ENCODE measurements at regions not wholly inside any gene's neighbourhood (a gene's known extent, or its start where the extent isn't known, plus 50 kb on each side); places are given as distances from the start of the nearest gene placed in this dataset.
"Not testable (repeated sequence)": the region's sequence is repeated elsewhere in the genome, so short reads cannot be mapped to it uniquely, and the experiment has no call there.

DNA sequence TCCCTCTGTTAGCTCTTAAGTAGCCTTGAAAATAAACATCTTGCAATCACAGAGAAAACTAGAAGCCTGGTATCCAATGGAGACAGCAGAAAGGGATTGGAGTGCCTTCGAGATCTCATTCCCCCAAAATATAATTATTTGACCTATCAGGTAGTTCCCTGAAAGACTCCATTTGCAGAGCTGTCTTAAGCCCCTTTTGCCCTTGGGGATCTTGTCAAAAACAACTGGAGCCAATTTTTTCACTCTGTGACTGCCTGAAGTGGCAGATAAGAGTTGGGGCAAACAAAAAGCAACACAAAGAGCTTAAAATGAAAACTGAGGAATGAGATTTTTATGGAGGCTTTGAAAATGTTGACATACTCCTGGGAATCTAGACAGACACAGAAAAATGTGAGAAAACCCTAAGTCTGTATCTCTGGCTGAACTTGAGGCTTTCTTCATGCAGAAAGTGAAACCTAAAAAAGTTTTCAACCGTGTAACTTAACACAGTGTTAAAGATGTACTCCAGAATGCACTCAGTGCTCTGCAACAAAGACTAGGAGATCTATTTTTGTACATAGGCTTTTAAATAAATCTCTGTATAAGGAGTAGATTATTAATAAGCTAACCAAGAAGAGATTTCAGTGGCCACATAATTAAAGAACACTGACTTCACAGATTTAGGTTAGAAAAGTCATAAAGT, 971.1 kb upstream of the MAN1A1 start:
- no peak for DNase-seq

DNA sequence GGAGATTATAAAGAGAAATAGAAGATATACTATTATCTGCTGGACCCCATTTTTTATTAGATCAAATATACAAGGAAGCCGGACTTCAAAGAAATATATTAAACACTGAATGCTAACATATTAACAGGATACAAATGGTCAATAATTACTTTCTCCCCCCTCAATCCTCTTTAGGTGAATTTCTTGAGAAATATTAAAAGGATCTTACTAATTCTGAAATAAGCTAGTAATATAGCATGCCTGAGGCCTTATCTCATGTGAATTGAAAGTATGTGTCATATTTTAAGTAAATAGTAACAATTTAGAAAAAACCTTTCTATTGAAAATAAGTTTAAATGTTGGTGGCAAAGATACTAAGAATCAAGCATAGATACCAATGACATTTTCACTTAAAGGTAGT, 954.7 kb upstream of the MAN1A1 start:
- DNase-seq = no peak

DNA sequence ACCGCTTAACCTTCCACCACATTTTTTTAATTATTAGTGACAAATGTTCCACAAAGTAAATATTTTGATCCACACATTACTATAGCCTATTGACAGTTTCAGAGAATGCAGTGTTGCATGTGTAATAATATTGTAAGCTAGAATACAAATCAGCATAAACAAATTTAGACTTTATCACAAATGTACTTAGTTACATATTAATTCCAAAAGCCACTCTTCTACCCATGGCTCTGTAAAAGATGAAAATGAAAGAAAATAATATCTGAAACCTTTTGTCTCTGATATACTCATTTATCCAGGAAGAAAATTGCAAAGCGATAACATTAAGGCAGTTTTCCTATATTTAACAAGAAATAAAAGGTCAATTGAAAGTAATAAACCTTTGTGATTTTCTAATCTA, 954.0 kb upstream of the MAN1A1 start:
- DNase-seq = no peak

DNA sequence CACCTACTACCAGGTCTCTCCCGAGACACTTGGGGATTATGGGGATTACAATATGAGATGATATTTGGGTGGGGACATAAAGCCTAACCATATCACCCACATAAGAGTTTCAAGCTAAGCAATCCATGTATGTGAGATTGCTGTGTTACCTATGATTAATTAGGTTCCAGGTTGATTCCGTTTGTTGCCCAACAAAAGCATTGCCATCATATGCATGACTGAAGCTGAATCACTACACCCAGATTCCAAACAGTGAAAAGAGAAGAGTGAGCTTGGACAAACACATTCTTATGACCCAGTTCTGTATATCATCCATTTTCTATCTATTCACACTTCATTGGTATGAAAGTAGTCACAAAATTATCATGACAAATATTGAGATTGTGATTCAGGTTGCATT, 952.5 kb upstream of the MAN1A1 start:
- DNase-seq = no peak

DNA sequence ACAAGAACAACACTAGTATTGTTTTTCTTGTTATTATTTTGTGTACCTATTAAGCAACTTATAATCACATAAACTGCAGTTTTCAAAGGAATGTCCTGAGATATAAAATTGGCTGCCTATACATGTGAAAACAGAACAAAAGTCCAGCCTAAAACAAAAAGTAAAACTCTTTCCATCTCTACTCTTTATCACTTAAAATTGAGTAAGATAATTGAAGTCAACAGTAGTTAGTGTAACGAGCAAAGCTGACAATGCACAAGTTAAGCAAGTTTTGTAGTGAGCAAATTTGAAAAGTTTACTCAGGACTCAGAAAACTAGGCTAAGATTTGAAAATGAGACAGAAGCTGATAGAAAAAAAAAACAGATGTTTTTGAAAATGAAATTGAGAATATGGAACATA, 941.4 kb upstream of the MAN1A1 start:
- DNase-seq = no peak

DNA sequence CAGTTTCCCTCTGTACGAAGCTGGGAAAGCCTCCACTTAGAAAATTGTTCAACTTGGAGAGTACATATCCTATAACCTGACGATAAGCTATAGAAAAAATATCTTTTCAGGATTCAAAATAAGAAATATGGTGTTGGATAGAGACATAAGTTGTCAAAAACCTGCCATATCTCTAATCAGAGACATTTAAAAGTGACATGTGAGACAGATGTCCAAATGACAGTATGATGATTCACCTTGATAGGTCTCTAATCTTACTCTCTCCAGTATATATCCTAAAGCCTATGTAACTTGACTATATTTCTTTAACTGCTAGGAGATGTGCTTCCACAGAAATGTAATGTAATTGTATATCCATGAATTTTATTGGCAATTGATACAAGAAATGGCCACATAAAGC, 932.4 kb upstream of the MAN1A1 start:
- no peak for DNase-seq

DNA sequence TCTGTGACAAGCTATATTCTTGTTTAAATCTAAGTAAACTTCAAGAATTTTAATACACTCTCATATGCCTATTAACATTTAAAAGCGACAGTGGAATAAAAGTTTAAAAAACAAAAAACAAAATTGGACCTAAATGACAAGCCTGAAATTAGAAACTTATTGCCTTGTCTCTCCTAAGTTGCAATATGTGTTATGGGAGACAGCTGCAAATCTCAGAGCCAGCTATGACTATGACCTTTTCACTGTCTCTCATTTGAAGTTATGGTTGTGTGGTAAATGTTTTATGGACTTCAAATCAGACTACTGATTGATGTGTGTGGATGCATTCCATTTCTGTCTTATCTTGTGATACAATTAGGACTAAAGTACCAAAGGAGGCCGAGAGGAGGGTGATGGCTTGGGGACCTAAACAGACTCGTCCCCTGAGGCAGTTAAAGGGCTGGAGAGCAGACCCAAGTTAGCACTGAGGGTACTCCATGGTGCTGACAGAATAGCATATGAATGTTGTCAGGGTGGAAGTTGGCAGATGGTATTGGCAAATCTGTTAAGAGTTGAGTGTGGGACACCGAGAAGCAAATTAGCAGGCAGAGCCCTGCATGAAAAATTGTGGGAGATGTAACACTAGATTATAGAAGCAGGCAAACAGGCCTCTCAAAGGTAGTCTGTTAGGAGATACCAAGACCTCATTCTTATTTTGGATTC, 930.1 kb upstream of the MAN1A1 start:
- DNase-seq = no peak

DNA sequence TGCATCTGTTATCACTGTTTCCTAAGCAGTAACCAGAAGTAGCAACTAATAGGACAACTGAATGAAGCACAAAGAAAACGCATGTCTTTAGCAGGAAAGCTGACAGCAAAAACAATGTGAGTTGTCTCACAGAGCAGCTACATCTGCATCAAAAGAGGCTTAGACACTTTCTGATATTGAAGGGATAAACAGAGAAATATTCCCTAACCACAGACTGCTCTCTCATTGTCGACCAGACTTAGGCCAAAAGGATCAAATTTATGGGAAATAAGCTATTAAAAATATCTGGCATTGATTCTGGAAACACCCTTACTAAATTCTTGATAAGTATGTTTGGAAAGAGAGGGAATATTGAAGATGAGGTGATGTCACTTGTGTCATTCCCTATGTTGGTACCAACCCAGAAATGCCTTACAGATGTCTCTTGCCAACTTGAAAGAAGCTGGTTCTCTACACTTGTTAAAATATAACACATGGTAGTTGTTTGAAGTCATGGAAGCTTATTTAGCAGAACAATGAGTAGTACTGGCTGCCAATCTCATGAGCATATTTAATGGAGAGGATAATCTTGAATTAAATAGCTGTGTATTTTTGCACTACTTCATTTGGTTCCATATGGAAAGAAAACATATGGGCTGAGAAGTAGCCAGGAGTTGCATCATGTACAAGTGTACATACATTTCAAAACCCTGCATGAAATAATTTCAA, 929.3 kb upstream of the MAN1A1 start:
- DNase-seq = no peak

DNA sequence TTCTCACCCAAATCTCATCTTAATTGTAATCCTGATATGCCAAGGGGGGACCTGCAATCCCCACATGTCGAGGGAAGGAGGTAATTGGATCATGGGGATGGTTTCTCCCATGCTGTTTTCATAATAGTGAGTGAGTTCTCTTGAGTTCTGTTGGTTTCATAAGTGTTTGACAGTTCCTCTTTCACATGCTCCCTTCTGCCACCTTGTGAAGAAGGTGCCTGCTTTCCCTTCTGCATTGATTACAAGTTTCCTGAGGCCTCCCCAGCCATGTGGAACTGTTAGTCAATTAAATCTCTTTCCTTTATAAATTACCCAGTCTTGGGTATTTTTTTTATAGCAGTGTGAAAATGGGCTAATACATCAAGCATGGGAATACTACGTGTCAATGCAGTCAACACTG, 925.0 kb upstream of the MAN1A1 start:
- no peak for DNase-seq

DNA sequence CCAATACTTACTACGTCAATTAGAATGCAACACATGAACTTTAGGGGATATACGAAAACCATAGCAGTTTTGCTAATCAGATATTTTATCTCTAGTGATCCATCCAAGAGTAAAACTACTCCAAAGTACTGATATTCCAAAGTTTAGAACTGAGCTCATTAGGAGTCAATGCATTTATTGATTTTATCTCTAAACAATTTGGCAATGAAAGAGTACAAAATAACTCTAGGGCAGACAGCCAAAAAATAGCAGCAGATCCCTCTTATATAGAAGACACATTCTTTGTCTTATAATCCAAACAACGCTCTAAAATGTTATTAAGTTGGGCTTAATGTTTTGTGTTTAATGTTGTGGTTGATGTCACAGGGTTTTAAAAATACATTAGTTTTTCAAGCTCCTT, 923.9 kb upstream of the MAN1A1 start:
- no peak for DNase-seq

DNA sequence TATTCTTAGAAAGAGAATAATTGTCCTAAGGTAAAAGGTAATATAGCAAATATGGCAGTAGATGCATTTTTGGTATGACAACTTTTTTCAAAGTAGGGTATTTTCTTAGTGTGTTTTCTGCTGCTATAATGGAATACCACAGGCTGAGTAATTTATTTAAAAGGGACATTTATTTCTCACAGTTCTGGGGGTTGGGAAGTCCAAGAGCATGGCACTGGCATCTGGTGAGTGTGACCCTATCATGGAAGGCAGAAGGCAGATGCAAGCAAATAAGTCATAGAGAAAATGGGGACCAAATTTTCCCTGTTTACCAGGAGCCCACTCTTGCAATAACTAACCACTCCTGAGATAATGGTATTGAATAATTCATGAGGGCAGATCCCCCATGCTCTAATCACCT, 922.5 kb upstream of the MAN1A1 start:
- no peak for DNase-seq

DNA sequence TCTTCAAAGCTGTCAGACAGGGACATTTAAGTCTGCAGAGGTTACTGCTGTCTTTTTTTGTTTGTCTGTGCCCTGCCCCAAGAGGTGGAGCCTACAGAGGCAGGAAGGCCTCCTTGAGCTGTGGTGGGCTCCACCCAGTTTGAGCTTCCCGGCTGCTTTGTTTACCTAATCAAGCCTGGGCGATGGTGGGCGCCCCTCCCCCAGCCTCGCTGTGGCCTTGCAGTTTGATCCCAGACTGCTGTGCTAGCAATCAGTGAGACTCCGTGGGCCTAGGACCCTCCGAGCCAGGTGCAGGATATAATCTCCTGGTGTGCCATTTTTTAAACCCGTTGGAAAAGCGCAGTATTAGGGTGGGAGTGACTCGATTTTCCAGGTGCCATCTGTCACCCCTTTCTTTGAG, 918.7 kb upstream of the MAN1A1 start:
- DNase-seq = not testable (repeated sequence)

DNA sequence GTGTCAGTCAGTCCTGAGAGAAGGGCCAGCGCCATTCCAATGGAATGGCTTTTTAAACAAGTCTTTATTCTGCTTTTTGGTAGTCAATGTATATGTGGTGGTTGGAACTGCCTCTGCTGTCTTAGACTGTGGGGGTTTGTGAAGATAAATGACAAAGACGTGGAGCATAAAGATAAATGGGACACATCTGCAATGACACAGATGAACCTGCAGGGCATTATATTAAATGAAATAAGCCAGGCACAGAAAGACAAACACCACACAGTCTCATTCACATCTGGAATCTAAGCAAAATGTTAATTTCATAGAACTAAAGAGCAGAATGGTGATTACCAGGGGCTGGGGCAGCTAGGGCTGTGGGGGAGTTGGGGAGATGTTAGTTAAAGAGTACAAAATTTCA, 912.8 kb upstream of the MAN1A1 start:
- no peak for DNase-seq

DNA sequence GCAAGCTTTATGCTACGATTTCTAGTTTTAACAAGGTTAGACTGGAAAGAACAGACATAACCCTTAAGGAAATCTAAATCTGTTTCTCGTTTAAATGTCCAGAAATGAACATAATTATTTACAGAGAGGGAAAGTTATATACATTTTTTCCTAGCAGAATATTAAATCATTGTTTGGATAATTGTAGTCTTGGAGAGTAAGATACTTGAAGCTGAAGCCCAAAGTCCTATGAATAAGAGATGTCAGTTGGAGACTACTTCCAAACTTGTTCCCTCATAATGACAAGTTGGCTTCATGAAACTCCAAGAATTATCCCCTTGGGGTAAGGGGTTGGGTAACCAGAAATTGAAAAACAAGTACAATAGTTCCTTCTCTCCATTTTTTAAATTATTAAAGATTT, 911.1 kb upstream of the MAN1A1 start:
- DNase-seq = no peak

DNA sequence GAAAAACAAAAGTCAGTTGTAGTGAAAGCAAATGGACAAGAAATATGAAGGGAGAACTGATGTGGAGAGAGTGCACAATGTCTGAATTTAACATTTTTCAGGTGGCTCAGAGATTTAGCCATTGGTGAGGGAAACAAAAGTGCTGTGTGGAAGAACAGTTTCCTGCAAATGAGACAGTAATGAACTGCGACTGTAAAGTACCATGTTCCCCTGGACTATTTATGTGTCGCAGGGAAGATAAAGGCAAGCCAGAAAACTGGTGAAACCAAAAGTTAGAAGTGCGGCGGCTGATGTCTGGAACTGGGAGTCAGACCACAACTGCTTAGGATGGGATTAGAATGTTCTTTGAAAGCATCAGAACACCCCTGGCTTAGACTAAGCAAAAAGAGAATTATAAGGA, 905.1 kb upstream of the MAN1A1 start:
- no peak for DNase-seq

DNA sequence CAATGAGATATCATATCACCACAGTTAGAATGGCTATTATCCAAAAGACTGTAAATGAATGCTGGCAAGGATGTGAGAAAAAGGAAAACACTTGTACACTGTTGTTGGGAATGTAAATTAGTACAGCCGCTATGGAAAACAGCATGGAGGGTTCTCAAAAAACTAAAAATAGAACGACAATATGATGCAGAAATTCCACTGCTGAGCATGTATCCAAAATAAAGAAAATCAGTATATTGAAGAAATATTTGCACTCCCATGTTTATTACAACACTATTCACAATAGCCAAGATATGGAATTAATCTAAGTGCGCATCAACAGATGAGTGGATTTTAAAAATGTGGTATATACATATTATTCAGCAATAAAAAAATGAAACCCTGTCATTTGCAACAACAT, 898.9 kb upstream of the MAN1A1 start:
- DNase-seq = no peak

DNA sequence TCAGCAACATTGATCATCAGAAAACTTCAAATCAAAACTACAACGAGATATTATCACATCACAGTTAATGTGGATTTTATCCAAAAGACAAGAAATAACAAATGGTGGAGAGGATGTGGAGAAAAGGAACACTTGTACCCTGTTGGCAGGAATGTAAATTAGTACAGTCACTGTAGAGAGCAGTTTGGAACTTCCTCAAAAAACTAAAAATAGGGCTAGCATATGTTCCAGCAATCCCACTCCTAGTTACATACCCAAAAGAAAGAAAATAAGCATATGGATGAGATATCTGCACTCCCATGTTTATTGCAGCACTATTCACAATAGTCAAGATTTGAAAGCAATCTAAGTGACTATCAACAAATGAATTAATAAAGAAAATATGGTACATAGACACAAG, 887.7 kb upstream of the MAN1A1 start:
- DNase-seq = no peak

DNA sequence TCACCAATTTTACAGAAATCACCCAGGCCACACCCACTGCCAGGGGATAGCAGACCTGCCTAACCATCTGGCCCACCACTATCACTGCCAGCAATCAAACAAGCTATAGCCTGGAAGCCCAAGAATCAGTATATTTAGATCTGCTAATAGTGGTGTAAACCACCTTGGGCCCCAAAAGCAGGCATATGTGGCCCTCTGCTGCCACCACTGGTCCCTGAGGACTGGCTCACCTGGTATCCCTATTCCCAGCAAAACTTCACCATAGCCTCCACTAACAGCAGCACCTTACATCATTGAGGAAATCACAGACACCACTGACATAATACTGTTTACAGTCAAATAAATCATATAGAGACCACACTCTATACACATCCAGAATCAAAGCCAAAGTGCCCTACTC, 880.4 kb upstream of the MAN1A1 start:
- no peak for DNase-seq

DNA sequence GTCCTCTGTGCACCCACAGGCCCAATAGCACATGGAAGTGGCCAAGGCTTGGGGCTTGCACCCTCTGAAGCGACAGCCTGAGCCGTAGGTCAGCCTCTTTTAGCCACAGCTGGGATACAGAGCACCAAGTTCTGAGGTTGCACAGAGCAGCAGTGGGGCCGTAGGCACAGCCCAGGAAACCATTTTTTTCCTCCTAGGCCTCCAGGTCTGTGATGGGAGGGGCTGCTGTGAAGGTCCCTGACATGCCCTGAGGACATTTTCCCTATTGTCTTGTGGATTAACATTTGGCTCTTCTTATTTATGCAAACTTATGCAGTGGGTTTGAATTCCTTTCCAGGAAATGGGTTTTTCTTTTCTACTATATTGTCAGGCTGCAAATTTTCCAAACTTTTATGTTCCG, 878.7 kb upstream of the MAN1A1 start:
- no peak for DNase-seq

DNA sequence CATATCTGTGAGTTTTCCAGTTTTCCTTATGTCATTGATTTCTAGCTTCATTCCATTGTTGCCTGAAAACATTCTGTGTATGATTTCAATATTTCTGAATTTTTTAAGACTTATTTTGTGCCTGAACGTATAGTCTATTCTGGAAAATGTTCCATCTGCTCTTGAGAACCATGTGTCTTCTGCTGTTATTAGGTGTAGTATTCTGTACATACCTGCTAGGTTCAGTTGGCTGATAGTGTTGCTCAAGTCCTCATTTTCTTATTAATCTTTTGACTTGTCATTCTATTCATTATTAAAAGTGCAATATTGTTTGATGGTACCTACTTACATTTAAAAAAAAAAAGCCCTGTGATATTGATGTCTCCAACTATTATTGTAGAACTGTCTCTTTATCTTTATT, 869.8 kb upstream of the MAN1A1 start:
- no peak for DNase-seq

DNA sequence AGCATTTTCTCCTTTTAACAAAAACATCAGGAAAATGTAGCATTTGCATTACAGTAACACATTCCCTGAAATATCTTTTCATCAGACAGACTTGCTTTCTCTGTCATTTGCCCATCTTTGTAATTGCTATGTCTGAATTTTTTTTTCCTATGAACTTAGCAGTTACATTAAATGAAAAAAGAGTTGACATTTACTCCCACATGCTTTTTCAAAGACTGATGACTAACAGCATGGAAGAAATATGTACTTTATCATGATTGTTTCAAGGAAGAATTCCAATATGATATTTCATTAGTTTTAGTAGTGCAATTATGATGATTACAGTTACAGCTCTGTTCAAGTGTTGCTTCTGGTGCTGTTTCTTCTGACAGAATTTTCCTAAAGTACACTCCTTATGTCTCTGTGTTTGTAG, 864.5 kb upstream of the MAN1A1 start:
- no peak for DNase-seq

DNA sequence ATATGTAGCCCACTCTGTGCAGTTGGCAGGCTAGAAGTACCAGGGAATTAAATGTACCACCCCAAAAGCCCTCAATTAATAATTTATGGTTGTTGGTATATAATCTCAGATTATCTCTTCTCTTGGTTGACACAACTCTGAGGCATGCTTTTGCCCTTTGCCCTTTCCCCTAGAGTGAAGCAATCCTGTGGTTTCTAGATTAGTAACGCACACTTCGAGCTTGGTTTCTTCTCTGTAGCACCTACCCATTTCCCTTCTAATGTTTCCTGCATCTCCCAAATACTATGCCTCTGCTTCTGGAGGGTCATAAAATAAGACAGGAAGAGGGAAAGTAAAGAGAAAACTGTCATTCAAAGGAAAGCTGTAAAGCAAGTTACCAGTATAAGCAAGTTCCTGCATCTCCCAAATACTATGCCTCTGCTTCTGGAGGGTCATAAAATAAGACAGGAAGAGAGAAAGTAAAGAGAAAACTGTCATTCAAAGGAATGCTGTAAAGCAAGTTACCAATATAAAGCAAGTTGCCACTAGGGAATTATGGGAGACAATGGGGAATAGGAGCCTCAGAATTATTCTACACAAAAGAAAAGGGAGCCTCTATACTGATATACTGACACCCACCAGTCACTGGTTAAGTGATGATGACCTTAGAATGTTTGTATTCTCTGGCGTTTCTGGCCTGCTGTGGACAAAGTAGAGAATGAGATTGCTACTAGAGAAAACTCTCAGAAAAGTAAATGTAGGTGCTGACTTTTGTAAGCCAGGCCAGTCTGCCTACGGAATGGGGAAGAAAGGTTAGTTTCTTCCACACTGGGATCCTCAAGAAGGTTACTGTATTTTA, 862.6 kb upstream of the MAN1A1 start:
- DNase-seq = peak; percentile 3

DNA sequence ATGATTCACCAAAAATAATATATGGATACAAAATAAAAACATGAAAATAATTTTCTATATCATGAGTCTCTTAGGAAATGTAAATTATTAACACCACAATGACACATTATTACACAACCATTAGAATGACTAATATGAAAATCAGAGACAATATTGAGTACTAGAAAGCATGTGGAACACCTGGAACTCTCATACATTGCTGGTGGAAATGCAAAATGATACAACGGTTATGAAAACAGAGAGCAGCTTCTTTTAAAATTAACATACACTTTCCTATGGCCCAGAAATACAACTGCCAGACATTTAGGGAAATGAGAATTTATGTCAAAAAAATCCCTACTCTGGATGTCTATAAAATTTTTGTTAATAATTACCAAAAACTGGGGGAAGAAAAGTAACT, 853.3 kb upstream of the MAN1A1 start:
- DNase-seq = no peak

DNA sequence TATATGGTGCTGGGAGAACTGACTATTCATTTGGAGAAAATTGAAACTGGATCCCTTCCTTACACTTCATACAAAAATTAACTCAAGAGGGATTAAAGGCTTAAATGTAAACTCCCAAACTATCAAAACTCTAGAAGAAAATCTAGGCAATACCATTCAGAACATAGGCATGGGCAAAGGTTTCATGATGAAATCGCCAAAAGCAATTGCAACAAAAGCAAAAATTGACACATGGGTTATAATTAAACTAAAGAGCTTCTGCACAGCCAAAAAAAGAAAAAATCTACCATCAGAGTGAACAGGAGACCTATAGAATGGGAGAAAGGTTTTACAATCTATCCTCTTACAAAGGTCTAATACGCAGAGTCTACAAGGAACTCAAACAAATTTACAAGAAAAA, 851.3 kb upstream of the MAN1A1 start:
- no peak for DNase-seq
